ENCODE measurements at regions not wholly inside any gene's neighbourhood (a gene's known extent, or its start where the extent isn't known, plus 50 kb on each side); places are given as distances from the start of the nearest gene placed in this dataset.
A peak's percentile ranks its signal among the peaks of the same experiment; 100 is the strongest.

- no peak for TF ChIP-seq MNT (conservative IDR thresholded peaks at IDR 0.05)
- TF ChIP-seq U2AF1 (optimal IDR thresholded peaks at IDR 0.05; ENCODE audit: low read depth, low read length), result no peak
- peak; percentile 44 to 73; a peak in 3 of 4 replicates for TF ChIP-seq RCOR1 (IDR thresholded peaks at IDR 0.05; ENCODE audit: borderline replicate concordance in 1 of 2, low read depth in 2 of 2, low read length in 2 of 2)
- 0 out of 2 replicates have a peak, but pooled peaks have one; percentile 34 for TF ChIP-seq GTF2E2 (tag; IDR thresholded peaks at IDR 0.05)
- TF ChIP-seq HNRNPL (IDR thresholded peaks at IDR 0.05; ENCODE audit: low read depth, low read length), result no peak
- TF ChIP-seq BRF2 (IDR thresholded peaks at IDR 0.05; ENCODE audit: borderline replicate concordance, insufficient read depth, insufficient read length), result no peak
- no peak for TF ChIP-seq ZKSCAN3 (CRISPR knock-in tag; IDR thresholded peaks at IDR 0.05)
- no peak for TF ChIP-seq RERE (CRISPR knock-in tag; IDR thresholded peaks at IDR 0.05; ENCODE audit: borderline replicate concordance)
- TF ChIP-seq MAFF (IDR thresholded peaks at IDR 0.05; ENCODE audit: low read length), result peak; percentile 3; the same call in 1 of the 2 replicates
- TF ChIP-seq HDAC1 (IDR thresholded peaks at IDR 0.05), result peak in 1 of 2 experiments; percentile 45; a peak in 1 of 4 replicates
- no peak for TF ChIP-seq ZBTB26 (CRISPR knock-in tag; IDR thresholded peaks at IDR 0.05)
- TF ChIP-seq TEAD4 (IDR thresholded peaks at IDR 0.05; ENCODE audit: low read length), result peak; percentile 82
- TF ChIP-seq TEAD4 (CRISPR knock-in tag; IDR thresholded peaks at IDR 0.05; ENCODE audit: borderline replicate concordance), result no peak
- TF ChIP-seq ATF4 (CRISPR knock-in tag; IDR thresholded peaks at IDR 0.05), result no peak
- TF ChIP-seq FOXO4 (CRISPR knock-in tag; IDR thresholded peaks at IDR 0.05), result no peak
- no peak for TF ChIP-seq CBX1 (IDR thresholded peaks at IDR 0.05; ENCODE audit: low read depth)
Observed at GRCh38 chr15:34654625-34655024, 71.2 kb upstream of the GOLGA8B start (continued).
